Tibial nerve (tissue), 4 donors: ENCODE measurements at regions not wholly inside any gene's neighbourhood (a gene's known extent, or its start where the extent isn't known, plus 50 kb on each side); places are given as distances from the start of the nearest gene placed in this dataset.

ENCODE experiments used
- DNase-seq, 2 donors: peaks; one replicate each; pipeline ENCODE4 v3.0.0-alpha.2; 2019; ENCODE audit warnings: low spot score in 2 of 2
- H3K27ac ChIP-seq, 4 donors: fragments of 200-600 bp; sonication (generic) in 3 of 4; one replicate each; pipeline ENCODE4 v1.5.1; 2017 to 2019; ENCODE audit warnings: mild to moderate bottlenecking in 1 of 4
- H3K27me3 ChIP-seq, 2 donors: fragments of 200-600 bp; sonication (generic) in 1 of 2; one replicate each; pipeline versions ENCODE4 v1.5.1 to v1.6.0; 2017 to 2019
- H3K36me3 ChIP-seq, 3 donors: fragments of 200-600 bp; sonication (generic); one replicate each; pipeline ENCODE4 v1.5.1; 2018 to 2019
- H3K4me1 ChIP-seq, 4 donors: fragments of 200-600 bp; sonication (generic) in 3 of 4; one replicate each; pipeline ENCODE4 v1.5.1; 2017 to 2019
- H3K4me3 ChIP-seq, 4 donors: fragments of 200-600 bp; sonication (generic) in 3 of 4; one replicate each; pipeline ENCODE4 v1.5.1; 2017 to 2019; ENCODE audit warnings: mild to moderate bottlenecking in 1 of 4, moderate library complexity in 1 of 4
- H3K9me3 ChIP-seq, 4 donors: fragments of 200-600 bp; sonication (generic) in 3 of 4; one replicate each; pipeline ENCODE4 v1.5.1; 2017 to 2019
- EP300 ChIP-seq, 2 donors: sonication (generic); formaldehyde crosslinking; IDR thresholded peaks; one replicate each; pipeline ENCODE4 v1.6.1; 2017; ENCODE audit warnings: antibody characterized with exemption in 2 of 2, mild to moderate bottlenecking in 1 of 2
- POLR2A ChIP-seq, 2 donors: fragments of 450-650 bp; IDR thresholded peaks; one replicate each; pipeline ENCODE4 v1.6.1; 2017; ENCODE audit warnings: antibody characterized with exemption in 2 of 2, mild to moderate bottlenecking in 2 of 2, moderate library complexity in 2 of 2
- WGBS, 2 donors: methylation state at CpG; one replicate each; pipeline ENCODE4 v1.1.5; 2018; 5-methylcytosine and 5-hydroxymethylcytosine counted together
- TF ChIP-seq, protein P1 (sequence below), 5 experiments: fragments of 200-600 bp in 3 of 5; fragments of 450-650 bp in 2 of 5; sonication (generic) in 3 of 5; IDR thresholded peaks; one replicate each; pipeline ENCODE4 v1.5.1; 2016 to 2019; ENCODE audit warnings: antibody characterized with exemption in 5 of 5, mild to moderate bottlenecking in 3 of 5, moderate library complexity in 2 of 5

GRCh38 chr4:187919966-187920365, 75.6 kb upstream of the ZFP42 start:
- H3K27ac ChIP-seq: no peak overlapping the region
- H3K4me3 ChIP-seq: no peak overlapping the region
- no peaks in the 10 kb centered on the region for H3K9me3 ChIP-seq
- TF ChIP-seq, protein P1, sequence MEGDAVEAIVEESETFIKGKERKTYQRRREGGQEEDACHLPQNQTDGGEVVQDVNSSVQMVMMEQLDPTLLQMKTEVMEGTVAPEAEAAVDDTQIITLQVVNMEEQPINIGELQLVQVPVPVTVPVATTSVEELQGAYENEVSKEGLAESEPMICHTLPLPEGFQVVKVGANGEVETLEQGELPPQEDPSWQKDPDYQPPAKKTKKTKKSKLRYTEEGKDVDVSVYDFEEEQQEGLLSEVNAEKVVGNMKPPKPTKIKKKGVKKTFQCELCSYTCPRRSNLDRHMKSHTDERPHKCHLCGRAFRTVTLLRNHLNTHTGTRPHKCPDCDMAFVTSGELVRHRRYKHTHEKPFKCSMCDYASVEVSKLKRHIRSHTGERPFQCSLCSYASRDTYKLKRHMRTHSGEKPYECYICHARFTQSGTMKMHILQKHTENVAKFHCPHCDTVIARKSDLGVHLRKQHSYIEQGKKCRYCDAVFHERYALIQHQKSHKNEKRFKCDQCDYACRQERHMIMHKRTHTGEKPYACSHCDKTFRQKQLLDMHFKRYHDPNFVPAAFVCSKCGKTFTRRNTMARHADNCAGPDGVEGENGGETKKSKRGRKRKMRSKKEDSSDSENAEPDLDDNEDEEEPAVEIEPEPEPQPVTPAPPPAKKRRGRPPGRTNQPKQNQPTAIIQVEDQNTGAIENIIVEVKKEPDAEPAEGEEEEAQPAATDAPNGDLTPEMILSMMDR (IDR thresholded peaks at IDR 0.05): no peak
- TF ChIP-seq POLR2A (IDR thresholded peaks at IDR 0.05) (no peak), EP300 (IDR thresholded peaks at IDR 0.05) (no peak)
- peaks cover 0 to 6% (median 0%) of the 10 kb centered on the region in 4 donors for H3K4me1 ChIP-seq
- WGBS, 2 donors: 82 to 84% methylated on average over 3 of the region's 3 CpGs
- H3K36me3 ChIP-seq: no peaks in the 10 kb centered on the region
- H3K27me3 ChIP-seq: no peaks in the 10 kb centered on the region
- no peak for DNase-seq

DNA sequence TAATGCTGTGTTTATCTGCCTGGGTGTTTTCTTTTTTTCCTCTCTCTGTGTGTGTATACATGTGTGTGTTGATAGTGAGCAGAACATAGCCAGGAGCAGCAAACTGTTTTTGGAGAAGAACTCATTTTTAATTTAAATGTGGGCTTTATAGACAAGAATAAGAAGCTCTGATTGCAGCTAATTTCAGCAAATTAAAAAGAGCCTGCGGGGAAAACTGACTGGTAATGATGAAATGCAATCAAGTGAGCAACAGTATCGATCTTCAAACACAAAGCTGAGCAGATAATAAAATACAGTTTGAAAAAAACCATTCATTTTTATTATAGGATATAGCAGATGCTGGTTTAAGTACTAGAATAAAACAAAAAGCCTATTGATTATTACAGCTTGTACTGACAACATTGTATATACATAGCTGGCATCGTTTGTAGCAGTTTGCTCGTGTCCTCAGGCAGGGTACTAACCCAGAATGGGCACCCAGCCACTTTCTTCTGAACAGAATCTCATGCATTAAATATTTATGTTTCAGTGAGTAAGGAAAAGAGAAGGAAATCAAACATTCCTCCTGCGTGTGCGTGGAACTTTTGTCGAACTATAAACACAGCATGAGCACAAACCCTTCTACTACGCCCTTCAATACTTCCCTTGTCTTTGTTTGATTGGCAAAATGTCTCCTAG, 73.5 kb upstream of the ZFP42 start:
- Histone ChIP-seq H3K27me3 (no peaks in the 10 kb centered on the region), H3K36me3 (no peaks in the 10 kb centered on the region), H3K27ac (no peak overlapping the region), H3K9me3 (no peaks in the 10 kb centered on the region), H3K4me3 (no peak overlapping the region), H3K4me1 (peaks cover 0 to 6% (median 0%) of the 10 kb centered on the region in 4 donors)
- WGBS, 2 donors: 33 to 36% methylated on average over 8 of the region's 8 CpGs
- TF ChIP-seq EP300 (IDR thresholded peaks at IDR 0.05) (no peak), POLR2A (IDR thresholded peaks at IDR 0.05) (no peak)
- TF ChIP-seq, protein P1 (IDR thresholded peaks at IDR 0.05): no peak
- DNase-seq: no peak

GRCh38 chr4:187929024-187929423, 66.5 kb upstream of the ZFP42 start:
- TF ChIP-seq POLR2A (IDR thresholded peaks at IDR 0.05) (no peak), EP300 (IDR thresholded peaks at IDR 0.05) (no peak)
- TF ChIP-seq, protein P1 (IDR thresholded peaks at IDR 0.05): no peak
- Histone ChIP-seq H3K27ac (no peak overlapping the region), H3K4me3 (no peak overlapping the region), H3K36me3 (no peaks in the 10 kb centered on the region), H3K4me1 (no peaks in the 10 kb centered on the region), H3K9me3 (no peaks in the 10 kb centered on the region), H3K27me3 (no peaks in the 10 kb centered on the region)
- DNase-seq: no peak
- WGBS, 2 donors: 79 to 89% methylated on average over 7 of the region's 7 CpGs

DNA sequence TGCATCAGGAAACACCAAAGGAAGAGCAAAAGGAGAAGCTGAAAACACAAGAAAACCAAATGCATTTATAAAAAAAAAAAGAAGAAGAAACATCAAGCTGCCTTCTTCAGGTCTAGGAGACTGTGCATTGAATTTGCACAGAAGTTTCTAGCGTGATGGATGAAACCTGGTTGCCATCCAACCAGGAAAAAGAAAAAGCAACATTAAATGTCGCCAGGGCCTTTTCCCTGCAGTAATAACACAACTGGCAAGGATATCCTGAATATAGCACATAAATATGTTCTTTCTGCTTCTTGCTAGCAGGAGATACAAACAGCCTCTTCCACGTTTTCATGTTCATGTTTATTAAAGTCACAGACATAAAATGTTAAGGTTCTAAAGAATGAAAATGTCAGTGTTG, 60.8 kb upstream of the ZFP42 start:
- Histone ChIP-seq H3K9me3 (no peaks in the 10 kb centered on the region), H3K4me1 (no peaks in the 10 kb centered on the region), H3K27ac (no peak overlapping the region), H3K4me3 (no peak overlapping the region), H3K27me3 (no peaks in the 10 kb centered on the region), H3K36me3 (no peaks in the 10 kb centered on the region)
- 47 to 59% methylated on average over 3 of the region's 3 CpGs for WGBS, 2 donors
- DNase-seq: no peak
- TF ChIP-seq EP300 (IDR thresholded peaks at IDR 0.05) (no peak), POLR2A (IDR thresholded peaks at IDR 0.05) (no peak)
- TF ChIP-seq, protein P1 (IDR thresholded peaks at IDR 0.05): no peak

- TF ChIP-seq POLR2A (IDR thresholded peaks at IDR 0.05): no peak
- TF ChIP-seq, protein P1 (IDR thresholded peaks at IDR 0.05): no peak
- no peak for TF ChIP-seq EP300 (IDR thresholded peaks at IDR 0.05)
- Histone ChIP-seq H3K27me3 (no peaks in the 10 kb centered on the region), H3K36me3 (no peaks in the 10 kb centered on the region), H3K4me3 (no peak overlapping the region), H3K27ac (no peak overlapping the region), H3K4me1 (no peaks in the 10 kb centered on the region), H3K9me3 (no peaks in the 10 kb centered on the region)
- no peak for DNase-seq
- WGBS, 2 donors: 89 to 94% methylated on average over 5 to 25 of the region's 25 CpGs
Measured at GRCh38 chr4:187937557-187937956, 58.0 kb upstream of the ZFP42 start.
